HEK293 (cell line): ENCODE measurements at regions not wholly inside any gene's neighbourhood (a gene's known extent, or its start where the extent isn't known, plus 50 kb on each side); places are given as distances from the start of the nearest gene placed in this dataset.

Experiments
- CTCF ChIP-seq: fragments of 450-650 bp; formaldehyde crosslinking; IDR thresholded peaks from 2 replicates; pipeline ENCODE4 v1.5.1; 2016; ENCODE audit warnings: missing biosample characterization, missing genetic modification characterization
- GFI1B ChIP-seq: fragments of 450-650 bp; formaldehyde crosslinking; IDR thresholded peaks from 2 replicates; pipeline ENCODE4 v1.5.1; 2016; ENCODE audit warnings: missing biosample characterization, missing genetic modification characterization
- RBAK ChIP-seq: fragments of 450-650 bp; formaldehyde crosslinking; IDR thresholded peaks from 2 replicates; pipeline ENCODE4 v1.5.1; 2016; ENCODE audit warnings: missing biosample characterization, missing genetic modification characterization
- ZBTB11 ChIP-seq: fragments of 450-650 bp; formaldehyde crosslinking; conservative IDR thresholded peaks from 2 replicates; pipeline ENCODE4 v1.5.1; 2016; ENCODE audit warnings: low read depth, missing biosample characterization, missing genetic modification characterization
- ZBTB48 ChIP-seq: fragments of 450-650 bp; formaldehyde crosslinking; IDR thresholded peaks from 2 replicates; pipeline ENCODE4 v1.5.1; 2016; ENCODE audit warnings: missing biosample characterization, missing genetic modification characterization
- ZNF138 ChIP-seq: fragments of 450-650 bp; formaldehyde crosslinking; IDR thresholded peaks from 2 replicates; pipeline ENCODE4 v1.5.1; 2016; ENCODE audit warnings: missing biosample characterization, missing genetic modification characterization, borderline replicate concordance
- ZNF274 ChIP-seq, 2 experiments: fragments of 200-500 bp in 1 of 2; fragments of 450-650 bp in 1 of 2; sonication (Bioruptor generic) in 1 of 2; formaldehyde crosslinking in 1 of 2; IDR thresholded peaks; 2 replicates each; pipeline versions ENCODE4 v1.5.1 to v1.6.1; 2014 to 2016; ENCODE audit warnings: borderline replicate concordance in 1 of 2, inconsistent platforms in 1 of 2, low read length in 1 of 2, missing biosample characterization in 1 of 2, missing genetic modification characterization in 1 of 2
- ZNF514 ChIP-seq: fragments of 450-650 bp; formaldehyde crosslinking; IDR thresholded peaks from 2 replicates; pipeline ENCODE4 v1.5.1; 2016; ENCODE audit warnings: missing biosample characterization, missing genetic modification characterization
- ZNF626 ChIP-seq: fragments of 450-650 bp; sonication (Bioruptor Pico); formaldehyde crosslinking; IDR thresholded peaks from 2 replicates; pipeline ENCODE4 v1.5.1; 2018; ENCODE audit warnings: missing biosample characterization, missing genetic modification characterization, inconsistent platforms
- TF ChIP-seq, protein P1 (sequence below): fragments of 450-650 bp; formaldehyde crosslinking; IDR thresholded peaks from 2 replicates; pipeline ENCODE4 v1.5.1; 2016; ENCODE audit warnings: missing biosample characterization, missing genetic modification characterization
- TF ChIP-seq, protein P2 (sequence below): fragments of 450-650 bp; formaldehyde crosslinking; IDR thresholded peaks from 2 replicates; pipeline ENCODE4 v1.5.1; 2016; ENCODE audit warnings: missing biosample characterization, missing genetic modification characterization

DNA sequence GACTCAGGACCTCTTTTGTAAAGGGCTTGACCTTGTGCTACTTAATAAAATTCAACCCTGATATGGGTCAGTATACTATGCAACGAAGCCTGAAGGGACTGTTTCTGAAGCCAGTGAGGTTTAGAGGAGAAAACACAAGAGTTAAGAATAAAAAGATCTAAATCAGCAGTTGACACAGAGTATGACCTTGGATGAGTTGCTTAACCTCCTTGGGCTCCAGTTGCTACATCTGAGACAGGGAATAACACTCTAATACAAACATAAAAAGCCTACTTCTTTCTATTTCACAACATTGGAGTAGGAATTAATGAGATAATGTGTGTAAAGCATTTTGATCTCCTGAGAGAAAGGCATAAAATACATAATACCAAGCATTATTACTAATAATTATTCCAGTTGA, 882.4 kb upstream of the ADGRL2 start:
- no peak for TF ChIP-seq CTCF (tag by site-specific recombination)
- TF ChIP-seq ZNF274 (IDR thresholded peaks at IDR 0.05; ENCODE audit: low read length), result no peak
- no peak for TF ChIP-seq ZNF274 (tag by site-specific recombination; IDR thresholded peaks at IDR 0.05; ENCODE audit: borderline replicate concordance)
- TF ChIP-seq, protein P1, sequence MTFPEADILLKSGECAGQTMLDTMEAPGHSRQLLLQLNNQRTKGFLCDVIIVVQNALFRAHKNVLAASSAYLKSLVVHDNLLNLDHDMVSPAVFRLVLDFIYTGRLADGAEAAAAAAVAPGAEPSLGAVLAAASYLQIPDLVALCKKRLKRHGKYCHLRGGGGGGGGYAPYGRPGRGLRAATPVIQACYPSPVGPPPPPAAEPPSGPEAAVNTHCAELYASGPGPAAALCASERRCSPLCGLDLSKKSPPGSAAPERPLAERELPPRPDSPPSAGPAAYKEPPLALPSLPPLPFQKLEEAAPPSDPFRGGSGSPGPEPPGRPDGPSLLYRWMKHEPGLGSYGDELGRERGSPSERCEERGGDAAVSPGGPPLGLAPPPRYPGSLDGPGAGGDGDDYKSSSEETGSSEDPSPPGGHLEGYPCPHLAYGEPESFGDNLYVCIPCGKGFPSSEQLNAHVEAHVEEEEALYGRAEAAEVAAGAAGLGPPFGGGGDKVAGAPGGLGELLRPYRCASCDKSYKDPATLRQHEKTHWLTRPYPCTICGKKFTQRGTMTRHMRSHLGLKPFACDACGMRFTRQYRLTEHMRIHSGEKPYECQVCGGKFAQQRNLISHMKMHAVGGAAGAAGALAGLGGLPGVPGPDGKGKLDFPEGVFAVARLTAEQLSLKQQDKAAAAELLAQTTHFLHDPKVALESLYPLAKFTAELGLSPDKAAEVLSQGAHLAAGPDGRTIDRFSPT (tag by site-specific recombination), result no peak
- TF ChIP-seq ZNF514 (tag by site-specific recombination), result no peak
- no peak for TF ChIP-seq ZBTB11 (tag by site-specific recombination)
- TF ChIP-seq, protein P2, sequence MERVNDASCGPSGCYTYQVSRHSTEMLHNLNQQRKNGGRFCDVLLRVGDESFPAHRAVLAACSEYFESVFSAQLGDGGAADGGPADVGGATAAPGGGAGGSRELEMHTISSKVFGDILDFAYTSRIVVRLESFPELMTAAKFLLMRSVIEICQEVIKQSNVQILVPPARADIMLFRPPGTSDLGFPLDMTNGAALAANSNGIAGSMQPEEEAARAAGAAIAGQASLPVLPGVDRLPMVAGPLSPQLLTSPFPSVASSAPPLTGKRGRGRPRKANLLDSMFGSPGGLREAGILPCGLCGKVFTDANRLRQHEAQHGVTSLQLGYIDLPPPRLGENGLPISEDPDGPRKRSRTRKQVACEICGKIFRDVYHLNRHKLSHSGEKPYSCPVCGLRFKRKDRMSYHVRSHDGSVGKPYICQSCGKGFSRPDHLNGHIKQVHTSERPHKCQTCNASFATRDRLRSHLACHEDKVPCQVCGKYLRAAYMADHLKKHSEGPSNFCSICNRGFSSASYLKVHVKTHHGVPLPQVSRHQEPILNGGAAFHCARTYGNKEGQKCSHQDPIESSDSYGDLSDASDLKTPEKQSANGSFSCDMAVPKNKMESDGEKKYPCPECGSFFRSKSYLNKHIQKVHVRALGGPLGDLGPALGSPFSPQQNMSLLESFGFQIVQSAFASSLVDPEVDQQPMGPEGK, result no peak
- no peak for TF ChIP-seq RBAK (tag by site-specific recombination)
- no peak for TF ChIP-seq ZNF138
- TF ChIP-seq GFI1B (tag by site-specific recombination), result no peak
- no peak for TF ChIP-seq ZBTB48 (tag by site-specific recombination)
- TF ChIP-seq ZNF626 (tag by site-specific recombination), result no peak
